Prostate gland (tissue), 2 donors: ENCODE measurements at regions not wholly inside any gene's neighbourhood (a gene's known extent, or its start where the extent isn't known, plus 50 kb on each side); places are given as distances from the start of the nearest gene placed in this dataset.
"Not testable (repeated sequence)": the region's sequence is repeated elsewhere in the genome, so short reads cannot be mapped to it uniquely, and the experiment has no call there.

ENCODE experiments used
- CTCF ChIP-seq, 4 experiments: fragments of 200-600 bp in 2 of 4; fragments of 450-650 bp in 2 of 4; sonication (generic) in 2 of 4; IDR thresholded peaks; 1 replicate in 3 of 4; 2 replicates in 1 of 4; pipeline ENCODE4 v1.5.1; 2016 to 2019; ENCODE audit warnings: antibody characterized with exemption in 4 of 4, mild to moderate bottlenecking in 2 of 4, moderate library complexity in 2 of 4
- POLR2A ChIP-seq: fragments of 450-650 bp; IDR thresholded peaks from one replicate; pipeline ENCODE4 v1.6.1; 2016; ENCODE audit warnings: antibody characterized with exemption, mild to moderate bottlenecking
- POLR2AphosphoS5 ChIP-seq: sonication (generic); formaldehyde crosslinking; IDR thresholded peaks from one replicate; pipeline ENCODE4 v1.6.1; 2017; ENCODE audit warnings: antibody characterized with exemption

DNA sequence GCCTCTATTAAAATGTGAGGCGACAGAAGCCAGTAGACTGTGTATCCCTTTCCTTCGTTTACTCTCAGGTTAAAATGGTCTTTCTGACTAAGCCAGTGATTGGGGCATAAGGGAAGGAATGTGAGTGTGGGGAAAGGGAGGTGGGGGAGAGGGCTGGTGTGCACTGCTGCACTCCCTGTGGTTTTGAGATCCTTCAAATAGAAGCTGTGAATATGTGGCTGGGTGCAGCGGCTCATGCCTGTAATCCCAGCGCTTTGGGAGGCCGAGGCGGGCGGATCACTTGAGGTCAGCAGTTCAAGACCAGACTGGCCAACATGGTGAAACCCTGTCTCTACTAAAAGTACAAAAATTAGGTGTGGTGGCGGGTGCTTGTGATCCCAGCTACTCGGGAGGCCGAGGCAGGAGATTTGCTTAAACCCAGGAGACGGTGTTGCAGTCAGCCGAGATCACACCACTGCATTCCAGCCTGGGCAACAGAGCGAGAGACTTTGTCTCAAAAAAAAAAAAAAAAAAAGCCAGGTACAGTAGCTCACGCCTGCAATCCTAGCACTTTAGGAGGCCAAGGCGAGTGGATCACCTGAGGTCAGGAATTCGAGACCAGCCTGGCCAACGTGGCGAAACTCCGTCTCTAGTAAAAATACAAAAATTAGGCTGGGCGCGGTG is 78.8 kb downstream of the TOMM20 start:
- TF ChIP-seq CTCF (IDR thresholded peaks at IDR 0.05); POLR2AphosphoS5; POLR2A: not testable (repeated sequence)
